ENCODE measurements at regions not wholly inside any gene's neighbourhood (a gene's known extent, or its start where the extent isn't known, plus 50 kb on each side); places are given as distances from the start of the nearest gene placed in this dataset.

GRCh38 chrX:142831961-142832530 is 193.7 kb upstream of the SPANXN4 start:
- TF ChIP-seq POLR2AphosphoS5 (IDR thresholded peaks at IDR 0.05; ENCODE audit: low read depth, low read length): no peak
- no peak for TF ChIP-seq TCF12 (IDR thresholded peaks at IDR 0.05)
- TF ChIP-seq, protein P1, sequence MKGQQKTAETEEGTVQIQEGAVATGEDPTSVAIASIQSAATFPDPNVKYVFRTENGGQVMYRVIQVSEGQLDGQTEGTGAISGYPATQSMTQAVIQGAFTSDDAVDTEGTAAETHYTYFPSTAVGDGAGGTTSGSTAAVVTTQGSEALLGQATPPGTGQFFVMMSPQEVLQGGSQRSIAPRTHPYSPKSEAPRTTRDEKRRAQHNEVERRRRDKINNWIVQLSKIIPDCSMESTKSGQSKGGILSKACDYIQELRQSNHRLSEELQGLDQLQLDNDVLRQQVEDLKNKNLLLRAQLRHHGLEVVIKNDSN (IDR thresholded peaks at IDR 0.05; ENCODE audit: borderline replicate concordance, low read depth): no peak
- no peak for TF ChIP-seq REST (IDR thresholded peaks at IDR 0.05; ENCODE audit: low read depth, low read length)
- no peak for TF ChIP-seq TAF1 (IDR thresholded peaks at IDR 0.05; ENCODE audit: borderline replicate concordance, low read depth, low read length)
- TF ChIP-seq, protein P2, sequence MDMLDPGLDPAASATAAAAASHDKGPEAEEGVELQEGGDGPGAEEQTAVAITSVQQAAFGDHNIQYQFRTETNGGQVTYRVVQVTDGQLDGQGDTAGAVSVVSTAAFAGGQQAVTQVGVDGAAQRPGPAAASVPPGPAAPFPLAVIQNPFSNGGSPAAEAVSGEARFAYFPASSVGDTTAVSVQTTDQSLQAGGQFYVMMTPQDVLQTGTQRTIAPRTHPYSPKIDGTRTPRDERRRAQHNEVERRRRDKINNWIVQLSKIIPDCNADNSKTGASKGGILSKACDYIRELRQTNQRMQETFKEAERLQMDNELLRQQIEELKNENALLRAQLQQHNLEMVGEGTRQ (IDR thresholded peaks at IDR 0.05; ENCODE audit: borderline replicate concordance, low read depth, low read length): no peak
- TF ChIP-seq, protein P3, sequence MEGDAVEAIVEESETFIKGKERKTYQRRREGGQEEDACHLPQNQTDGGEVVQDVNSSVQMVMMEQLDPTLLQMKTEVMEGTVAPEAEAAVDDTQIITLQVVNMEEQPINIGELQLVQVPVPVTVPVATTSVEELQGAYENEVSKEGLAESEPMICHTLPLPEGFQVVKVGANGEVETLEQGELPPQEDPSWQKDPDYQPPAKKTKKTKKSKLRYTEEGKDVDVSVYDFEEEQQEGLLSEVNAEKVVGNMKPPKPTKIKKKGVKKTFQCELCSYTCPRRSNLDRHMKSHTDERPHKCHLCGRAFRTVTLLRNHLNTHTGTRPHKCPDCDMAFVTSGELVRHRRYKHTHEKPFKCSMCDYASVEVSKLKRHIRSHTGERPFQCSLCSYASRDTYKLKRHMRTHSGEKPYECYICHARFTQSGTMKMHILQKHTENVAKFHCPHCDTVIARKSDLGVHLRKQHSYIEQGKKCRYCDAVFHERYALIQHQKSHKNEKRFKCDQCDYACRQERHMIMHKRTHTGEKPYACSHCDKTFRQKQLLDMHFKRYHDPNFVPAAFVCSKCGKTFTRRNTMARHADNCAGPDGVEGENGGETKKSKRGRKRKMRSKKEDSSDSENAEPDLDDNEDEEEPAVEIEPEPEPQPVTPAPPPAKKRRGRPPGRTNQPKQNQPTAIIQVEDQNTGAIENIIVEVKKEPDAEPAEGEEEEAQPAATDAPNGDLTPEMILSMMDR (IDR thresholded peaks at IDR 0.05): no peak
- TF ChIP-seq SMC3 (IDR thresholded peaks at IDR 0.05; ENCODE audit: low read depth, low read length): no peak
